ENCODE measurements at regions not wholly inside any gene's neighbourhood (a gene's known extent, or its start where the extent isn't known, plus 50 kb on each side); places are given as distances from the start of the nearest gene placed in this dataset.

DNA sequence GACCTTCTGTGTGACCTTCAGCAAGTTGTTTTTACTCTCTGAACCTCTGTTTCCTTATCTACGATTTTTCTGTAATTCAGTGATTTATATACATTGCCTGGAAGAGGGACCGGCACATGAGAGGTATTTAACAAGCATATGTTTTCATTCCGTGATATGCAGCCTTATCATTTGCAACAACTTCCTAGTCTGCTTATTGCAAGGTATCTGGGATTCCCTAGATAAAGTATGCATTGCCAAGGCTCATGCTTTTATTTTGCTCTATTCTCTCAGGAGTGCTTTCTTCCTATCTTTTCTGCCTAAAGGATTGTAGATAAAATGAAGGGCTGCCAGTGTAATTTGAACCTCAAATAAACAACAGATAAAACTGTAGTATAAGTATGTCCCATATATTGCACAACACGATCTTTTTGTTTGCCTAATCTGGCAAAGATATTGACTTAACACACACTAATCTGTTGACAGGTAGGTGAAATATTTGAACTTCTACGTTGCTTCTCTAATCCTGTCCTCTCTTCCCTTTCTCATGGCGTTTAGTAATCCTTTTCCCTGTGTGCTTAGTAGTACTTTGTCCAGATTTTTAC, 377.2 kb upstream of the TNC start (continued):
- TF ChIP-seq CBX2 (IDR thresholded peaks at IDR 0.05; ENCODE audit: low read depth, low read length) (no peak), CBX2 (CRISPR knock-in tag; IDR thresholded peaks at IDR 0.05; ENCODE audit: low read depth) (peak; percentile 74; the same call in 1 of the 2 replicates), ZNF883 (CRISPR knock-in tag; IDR thresholded peaks at IDR 0.05; ENCODE audit: not compliant biosample characterization) (no peak), BATF2 (CRISPR knock-in tag; IDR thresholded peaks at IDR 0.05) (no peak), ZNF20 (CRISPR knock-in tag; IDR thresholded peaks at IDR 0.05) (no peak), MEIS1 (CRISPR knock-in tag; IDR thresholded peaks at IDR 0.05; ENCODE audit: borderline replicate concordance) (peak; percentile 36; the same call in 1 of the 2 replicates), ZNF503 (CRISPR knock-in tag; IDR thresholded peaks at IDR 0.05) (peak; percentile 99), CHCHD3 (CRISPR knock-in tag; IDR thresholded peaks at IDR 0.05) (no peak), ETV6 (CRISPR knock-in tag; conservative IDR thresholded peaks at IDR 0.05) (no peak), KDM6A (CRISPR knock-in tag; IDR thresholded peaks at IDR 0.05; ENCODE audit: low read depth) (no peak), ZNF572 (CRISPR knock-in tag; IDR thresholded peaks at IDR 0.05) (no peak), CC2D1A (CRISPR knock-in tag; IDR thresholded peaks at IDR 0.05) (no peak), ZNF484 (CRISPR knock-in tag; IDR thresholded peaks at IDR 0.05; ENCODE audit: borderline replicate concordance, low read depth) (no peak), TEAD3 (CRISPR knock-in tag; optimal IDR thresholded peaks at IDR 0.05; ENCODE audit: borderline replicate concordance) (peak; percentile 71), SIN3B (IDR thresholded peaks at IDR 0.05; ENCODE audit: low read length) (no peak), ZHX1 (CRISPR knock-in tag; IDR thresholded peaks at IDR 0.05; ENCODE audit: low read depth) (no peak), RBM22 (optimal IDR thresholded peaks at IDR 0.05; ENCODE audit: low read length) (no peak), RBFOX2 (IDR thresholded peaks at IDR 0.05; ENCODE audit: low read depth, low read length) (no peak), RARA (CRISPR knock-in tag; IDR thresholded peaks at IDR 0.05) (peak; percentile 84), SP140L (CRISPR knock-in tag; IDR thresholded peaks at IDR 0.05; ENCODE audit: borderline replicate concordance) (no peak), AHR (CRISPR knock-in tag; IDR thresholded peaks at IDR 0.05) (no peak), ZNF580 (CRISPR knock-in tag; IDR thresholded peaks at IDR 0.05; ENCODE audit: borderline replicate concordance, low read depth) (no peak), DMAP1 (CRISPR knock-in tag; IDR thresholded peaks at IDR 0.05) (no peak)
